ENCODE measurements at regions not wholly inside any gene's neighbourhood (a gene's known extent, or its start where the extent isn't known, plus 50 kb on each side); places are given as distances from the start of the nearest gene placed in this dataset.

- ATAC-seq: no peak
- TF ChIP-seq ZFP3 (CRISPR knock-in tag; IDR thresholded peaks at IDR 0.05) (no peak), ARNTL (CRISPR knock-in tag; IDR thresholded peaks at IDR 0.05; ENCODE audit: borderline replicate concordance, low read depth) (no peak), ZFP30 (CRISPR knock-in tag; IDR thresholded peaks at IDR 0.05) (no peak), TOX (CRISPR knock-in tag; IDR thresholded peaks at IDR 0.05; ENCODE audit: borderline replicate concordance) (no peak), OSR1 (CRISPR knock-in tag; IDR thresholded peaks at IDR 0.05) (no peak), ZNF70 (CRISPR knock-in tag; IDR thresholded peaks at IDR 0.05) (no peak), ZC3H10 (CRISPR knock-in tag; IDR thresholded peaks at IDR 0.05) (no peak), PPARA (CRISPR knock-in tag; IDR thresholded peaks at IDR 0.05; ENCODE audit: borderline replicate concordance) (no peak), ZNF8 (CRISPR knock-in tag; IDR thresholded peaks at IDR 0.05) (no peak)
- TF ChIP-seq, protein P1, sequence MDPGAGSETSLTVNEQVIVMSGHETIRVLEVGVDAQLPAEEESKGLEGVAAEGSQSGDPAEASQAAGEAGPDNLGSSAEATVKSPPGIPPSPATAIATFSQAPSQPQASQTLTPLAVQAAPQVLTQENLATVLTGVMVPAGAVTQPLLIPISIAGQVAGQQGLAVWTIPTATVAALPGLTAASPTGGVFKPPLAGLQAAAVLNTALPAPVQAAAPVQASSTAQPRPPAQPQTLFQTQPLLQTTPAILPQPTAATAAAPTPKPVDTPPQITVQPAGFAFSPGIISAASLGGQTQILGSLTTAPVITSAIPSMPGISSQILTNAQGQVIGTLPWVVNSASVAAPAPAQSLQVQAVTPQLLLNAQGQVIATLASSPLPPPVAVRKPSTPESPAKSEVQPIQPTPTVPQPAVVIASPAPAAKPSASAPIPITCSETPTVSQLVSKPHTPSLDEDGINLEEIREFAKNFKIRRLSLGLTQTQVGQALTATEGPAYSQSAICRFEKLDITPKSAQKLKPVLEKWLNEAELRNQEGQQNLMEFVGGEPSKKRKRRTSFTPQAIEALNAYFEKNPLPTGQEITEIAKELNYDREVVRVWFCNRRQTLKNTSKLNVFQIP (CRISPR knock-in tag; IDR thresholded peaks at IDR 0.05; ENCODE audit: borderline replicate concordance, low read depth): no peak
These were observed 370.5 kb upstream of the ARID1B start for GRCh38 chr6:156406688-156407087.

DNA sequence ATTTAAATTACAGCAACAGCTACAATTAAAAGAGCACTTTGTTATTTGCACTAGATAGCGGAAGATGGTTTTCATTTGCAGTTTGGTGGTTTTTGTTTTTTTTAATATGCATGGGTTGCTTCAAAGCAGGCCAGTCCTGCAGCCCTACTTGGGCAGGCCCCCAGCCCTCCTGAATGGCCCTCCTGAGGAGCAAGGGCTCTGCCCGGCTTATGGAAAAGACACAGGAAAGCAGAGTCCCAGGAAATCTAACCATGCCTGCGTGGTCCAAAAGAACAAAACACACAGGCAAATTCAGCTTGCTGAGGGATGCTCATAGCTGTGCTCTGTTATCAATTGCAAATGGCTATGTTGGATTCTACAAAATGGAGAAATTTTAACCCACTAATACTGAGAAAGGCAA, 371.1 kb upstream of the ARID1B start:
- no peak for TF ChIP-seq ZNF8 (CRISPR knock-in tag; IDR thresholded peaks at IDR 0.05)
- no peak for ATAC-seq

- TF ChIP-seq ZC3H10 (CRISPR knock-in tag; IDR thresholded peaks at IDR 0.05) (no peak), BACH2 (CRISPR knock-in tag; IDR thresholded peaks at IDR 0.05; ENCODE audit: borderline replicate concordance) (no peak), GLIS3 (CRISPR knock-in tag; IDR thresholded peaks at IDR 0.05) (no peak), ZNF70 (CRISPR knock-in tag; IDR thresholded peaks at IDR 0.05) (no peak), OSR1 (CRISPR knock-in tag; IDR thresholded peaks at IDR 0.05) (no peak), ZNF8 (CRISPR knock-in tag; IDR thresholded peaks at IDR 0.05) (no peak), ARNTL (CRISPR knock-in tag; IDR thresholded peaks at IDR 0.05; ENCODE audit: borderline replicate concordance, low read depth) (no peak), PPARA (CRISPR knock-in tag; IDR thresholded peaks at IDR 0.05; ENCODE audit: borderline replicate concordance) (no peak), ESRRG (CRISPR knock-in tag; IDR thresholded peaks at IDR 0.05) (no peak), ISL1 (CRISPR knock-in tag; IDR thresholded peaks at IDR 0.05) (no peak)
- TF ChIP-seq, protein P1 (CRISPR knock-in tag; IDR thresholded peaks at IDR 0.05; ENCODE audit: borderline replicate concordance, low read depth): no peak
- TF ChIP-seq, protein P2, sequence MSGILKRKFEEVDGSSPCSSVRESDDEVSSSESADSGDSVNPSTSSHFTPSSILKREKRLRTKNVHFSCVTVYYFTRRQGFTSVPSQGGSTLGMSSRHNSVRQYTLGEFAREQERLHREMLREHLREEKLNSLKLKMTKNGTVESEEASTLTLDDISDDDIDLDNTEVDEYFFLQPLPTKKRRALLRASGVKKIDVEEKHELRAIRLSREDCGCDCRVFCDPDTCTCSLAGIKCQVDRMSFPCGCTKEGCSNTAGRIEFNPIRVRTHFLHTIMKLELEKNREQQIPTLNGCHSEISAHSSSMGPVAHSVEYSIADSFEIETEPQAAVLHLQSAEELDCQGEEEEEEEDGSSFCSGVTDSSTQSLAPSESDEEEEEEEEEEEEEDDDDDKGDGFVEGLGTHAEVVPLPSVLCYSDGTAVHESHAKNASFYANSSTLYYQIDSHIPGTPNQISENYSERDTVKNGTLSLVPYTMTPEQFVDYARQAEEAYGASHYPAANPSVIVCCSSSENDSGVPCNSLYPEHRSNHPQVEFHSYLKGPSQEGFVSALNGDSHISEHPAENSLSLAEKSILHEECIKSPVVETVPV (CRISPR knock-in tag; IDR thresholded peaks at IDR 0.05): no peak
- TF ChIP-seq, protein P3, sequence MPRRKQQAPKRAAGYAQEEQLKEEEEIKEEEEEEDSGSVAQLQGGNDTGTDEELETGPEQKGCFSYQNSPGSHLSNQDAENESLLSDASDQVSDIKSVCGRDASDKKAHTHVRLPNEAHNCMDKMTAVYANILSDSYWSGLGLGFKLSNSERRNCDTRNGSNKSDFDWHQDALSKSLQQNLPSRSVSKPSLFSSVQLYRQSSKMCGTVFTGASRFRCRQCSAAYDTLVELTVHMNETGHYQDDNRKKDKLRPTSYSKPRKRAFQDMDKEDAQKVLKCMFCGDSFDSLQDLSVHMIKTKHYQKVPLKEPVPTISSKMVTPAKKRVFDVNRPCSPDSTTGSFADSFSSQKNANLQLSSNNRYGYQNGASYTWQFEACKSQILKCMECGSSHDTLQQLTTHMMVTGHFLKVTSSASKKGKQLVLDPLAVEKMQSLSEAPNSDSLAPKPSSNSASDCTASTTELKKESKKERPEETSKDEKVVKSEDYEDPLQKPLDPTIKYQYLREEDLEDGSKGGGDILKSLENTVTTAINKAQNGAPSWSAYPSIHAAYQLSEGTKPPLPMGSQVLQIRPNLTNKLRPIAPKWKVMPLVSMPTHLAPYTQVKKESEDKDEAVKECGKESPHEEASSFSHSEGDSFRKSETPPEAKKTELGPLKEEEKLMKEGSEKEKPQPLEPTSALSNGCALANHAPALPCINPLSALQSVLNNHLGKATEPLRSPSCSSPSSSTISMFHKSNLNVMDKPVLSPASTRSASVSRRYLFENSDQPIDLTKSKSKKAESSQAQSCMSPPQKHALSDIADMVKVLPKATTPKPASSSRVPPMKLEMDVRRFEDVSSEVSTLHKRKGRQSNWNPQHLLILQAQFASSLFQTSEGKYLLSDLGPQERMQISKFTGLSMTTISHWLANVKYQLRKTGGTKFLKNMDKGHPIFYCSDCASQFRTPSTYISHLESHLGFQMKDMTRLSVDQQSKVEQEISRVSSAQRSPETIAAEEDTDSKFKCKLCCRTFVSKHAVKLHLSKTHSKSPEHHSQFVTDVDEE (CRISPR knock-in tag; IDR thresholded peaks at IDR 0.05): no peak
- TF ChIP-seq, protein P4, sequence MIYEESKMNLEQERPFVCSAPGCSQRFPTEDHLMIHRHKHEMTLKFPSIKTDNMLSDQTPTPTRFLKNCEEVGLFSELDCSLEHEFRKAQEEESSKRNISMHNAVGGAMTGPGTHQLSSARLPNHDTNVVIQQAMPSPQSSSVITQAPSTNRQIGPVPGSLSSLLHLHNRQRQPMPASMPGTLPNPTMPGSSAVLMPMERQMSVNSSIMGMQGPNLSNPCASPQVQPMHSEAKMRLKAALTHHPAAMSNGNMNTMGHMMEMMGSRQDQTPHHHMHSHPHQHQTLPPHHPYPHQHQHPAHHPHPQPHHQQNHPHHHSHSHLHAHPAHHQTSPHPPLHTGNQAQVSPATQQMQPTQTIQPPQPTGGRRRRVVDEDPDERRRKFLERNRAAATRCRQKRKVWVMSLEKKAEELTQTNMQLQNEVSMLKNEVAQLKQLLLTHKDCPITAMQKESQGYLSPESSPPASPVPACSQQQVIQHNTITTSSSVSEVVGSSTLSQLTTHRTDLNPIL (CRISPR knock-in tag; IDR thresholded peaks at IDR 0.05; ENCODE audit: low read depth): no peak
- no peak for ATAC-seq
These were observed 374.6 kb upstream of the ARID1B start for GRCh38 chr6:156402628-156403027.

DNA sequence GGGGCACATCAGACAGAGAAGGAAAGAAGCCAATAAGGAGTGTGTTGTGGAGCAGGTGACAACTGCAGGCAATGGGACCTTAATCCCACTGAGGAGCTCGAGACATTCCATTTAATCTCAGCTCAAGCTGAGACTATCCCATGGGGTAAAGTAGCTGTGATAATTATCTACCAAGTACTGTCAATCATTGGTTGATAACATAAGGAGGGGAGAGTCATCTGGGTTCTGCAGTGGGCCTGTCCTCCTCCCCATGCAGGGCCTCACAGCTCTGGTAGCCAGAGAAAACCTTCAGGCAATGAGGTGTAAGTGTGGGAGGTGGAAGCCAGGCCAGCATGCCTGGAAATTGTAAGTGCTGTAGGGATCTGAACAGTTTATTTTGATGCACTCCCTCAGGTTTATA, 375.0 kb upstream of the ARID1B start:
- no peak for ATAC-seq
- TF ChIP-seq, protein P1 (CRISPR knock-in tag; IDR thresholded peaks at IDR 0.05; ENCODE audit: borderline replicate concordance, low read depth): no peak
- TF ChIP-seq ZFP30 (CRISPR knock-in tag; IDR thresholded peaks at IDR 0.05) (no peak), ARNTL (CRISPR knock-in tag; IDR thresholded peaks at IDR 0.05; ENCODE audit: borderline replicate concordance, low read depth) (no peak), PPARA (CRISPR knock-in tag; IDR thresholded peaks at IDR 0.05; ENCODE audit: borderline replicate concordance) (no peak), ZC3H10 (CRISPR knock-in tag; IDR thresholded peaks at IDR 0.05) (no peak), SNAI2 (CRISPR knock-in tag; IDR thresholded peaks at IDR 0.05) (no peak), ISL1 (CRISPR knock-in tag; IDR thresholded peaks at IDR 0.05) (no peak), ESRRG (CRISPR knock-in tag; IDR thresholded peaks at IDR 0.05) (no peak), BACH2 (CRISPR knock-in tag; IDR thresholded peaks at IDR 0.05; ENCODE audit: borderline replicate concordance) (no peak), RARB (CRISPR knock-in tag; IDR thresholded peaks at IDR 0.05) (no peak)
- TF ChIP-seq, protein P5, sequence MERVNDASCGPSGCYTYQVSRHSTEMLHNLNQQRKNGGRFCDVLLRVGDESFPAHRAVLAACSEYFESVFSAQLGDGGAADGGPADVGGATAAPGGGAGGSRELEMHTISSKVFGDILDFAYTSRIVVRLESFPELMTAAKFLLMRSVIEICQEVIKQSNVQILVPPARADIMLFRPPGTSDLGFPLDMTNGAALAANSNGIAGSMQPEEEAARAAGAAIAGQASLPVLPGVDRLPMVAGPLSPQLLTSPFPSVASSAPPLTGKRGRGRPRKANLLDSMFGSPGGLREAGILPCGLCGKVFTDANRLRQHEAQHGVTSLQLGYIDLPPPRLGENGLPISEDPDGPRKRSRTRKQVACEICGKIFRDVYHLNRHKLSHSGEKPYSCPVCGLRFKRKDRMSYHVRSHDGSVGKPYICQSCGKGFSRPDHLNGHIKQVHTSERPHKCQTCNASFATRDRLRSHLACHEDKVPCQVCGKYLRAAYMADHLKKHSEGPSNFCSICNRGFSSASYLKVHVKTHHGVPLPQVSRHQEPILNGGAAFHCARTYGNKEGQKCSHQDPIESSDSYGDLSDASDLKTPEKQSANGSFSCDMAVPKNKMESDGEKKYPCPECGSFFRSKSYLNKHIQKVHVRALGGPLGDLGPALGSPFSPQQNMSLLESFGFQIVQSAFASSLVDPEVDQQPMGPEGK (CRISPR knock-in tag; IDR thresholded peaks at IDR 0.05; ENCODE audit: borderline replicate concordance): no peak
- TF ChIP-seq, protein P2 (CRISPR knock-in tag; IDR thresholded peaks at IDR 0.05): no peak
